SK-N-SH (cell line): ENCODE measurements at regions not wholly inside any gene's neighbourhood (a gene's known extent, or its start where the extent isn't known, plus 50 kb on each side); places are given as distances from the start of the nearest gene placed in this dataset.

Experiments
- CTCF ChIA-PET: fragments of 300-600, 350-600 bp; formaldehyde crosslinking; extraction: SDS; loops from one replicate; lab custom pipeline; 2021; lab: Yijun Ruan, JAX
- POLR2A ChIA-PET: fragments of 350-600 bp; sonication (Branson Sonifier 250); formaldehyde crosslinking; extraction: SDS; loops from one replicate; lab custom pipeline; 2020; ENCODE audit warnings: antibody characterized with exemption, inconsistent platforms; lab: Yijun Ruan, JAX
- DNase-seq: peaks from one replicate; pipeline ENCODE4 v3.0.0; 2012
- H2AFZ ChIP-seq: fragments of 200-600 bp; sonication (generic); 2 replicates; pipeline ENCODE4 v1.8.1; 2016; ENCODE audit warnings: antibody characterized with exemption, mild to moderate bottlenecking, low read depth
- H3F3A ChIP-seq: fragments of 200-600 bp; sonication (generic); replicated peaks from 2 replicates; pipeline ENCODE3; 2016; ENCODE audit warnings: antibody characterized with exemption, mild to moderate bottlenecking; ENCODE audit not compliant: insufficient read depth
- H3K27ac ChIP-seq, 2 experiments: fragments of 200-500 bp in 1 of 2; fragments of 200-600 bp in 1 of 2; sonication (Bioruptor generic) in 1 of 2; sonication (generic), shearing (Covaris generic) in 1 of 2; 2 replicates each; pipeline versions ENCODE4 v1.5.1 to v1.6.1; 2014 to 2016; ENCODE audit warnings: low read depth in 2 of 2, inconsistent platforms in 1 of 2, low read length in 1 of 2, mild to moderate bottlenecking in 1 of 2, mixed read lengths in 1 of 2
- H3K27me3 ChIP-seq: fragments of 200-600 bp; sonication (generic), shearing (Covaris generic); 2 replicates; pipeline ENCODE4 v1.6.1; 2016; ENCODE audit warnings: mixed run types; ENCODE audit not compliant: insufficient read depth
- H3K36me3 ChIP-seq, 2 experiments: fragments of 200-500 bp in 1 of 2; fragments of 200-600 bp in 1 of 2; sonication (Bioruptor generic) in 1 of 2; sonication (generic) in 1 of 2; replicated peaks in 1 of 2; 2 replicates each; pipeline versions ENCODE3 to v1.5.1; 2014 to 2016; ENCODE audit warnings: low read length in 1 of 2, mild to moderate bottlenecking in 1 of 2; ENCODE audit not compliant: insufficient read depth in 2 of 2, control insufficient read depth in 1 of 2
- H3K4me1 ChIP-seq, 2 experiments: fragments of 200-500 bp in 1 of 2; fragments of 200-600 bp in 1 of 2; sonication (Bioruptor generic) in 1 of 2; sonication (generic), shearing (Covaris generic) in 1 of 2; 2 replicates each; pipeline versions ENCODE4 v1.5.1 to v1.6.1; 2014 to 2016; ENCODE audit warnings: low read depth in 1 of 2, low read length in 1 of 2, mixed run types in 1 of 2; ENCODE audit not compliant: insufficient read depth in 2 of 2, control insufficient read depth in 1 of 2
- H3K4me2 ChIP-seq: fragments of 200-600 bp; sonication (generic), shearing (Covaris generic); 2 replicates; pipeline ENCODE4 v1.6.1; 2017; ENCODE audit warnings: mixed run types
- H3K4me3 ChIP-seq, 2 experiments: fragments of 200-500 bp in 1 of 2; fragments of 200-600 bp in 1 of 2; sonication (Bioruptor generic) in 1 of 2; sonication (generic), shearing (Covaris generic) in 1 of 2; 2 replicates each; pipeline versions ENCODE4 v1.5.1 to v1.8.1; 2014 to 2016; ENCODE audit warnings: low read depth in 2 of 2, inconsistent platforms in 1 of 2, low read length in 1 of 2, mild to moderate bottlenecking in 1 of 2, mixed read lengths in 1 of 2, moderate library complexity in 1 of 2
- H3K79me2 ChIP-seq: fragments of 200-600 bp; sonication (generic); 2 replicates; pipeline ENCODE4 v1.8.1; 2017; ENCODE audit warnings: mild to moderate bottlenecking; ENCODE audit not compliant: insufficient read depth
- H3K9ac ChIP-seq: fragments of 200-600 bp; sonication (generic); 2 replicates; pipeline ENCODE4 v1.6.1; 2017; ENCODE audit warnings: mixed run types
- H3K9me2 ChIP-seq: fragments of 200-600 bp; sonication (generic); 2 replicates; pipeline ENCODE4 v1.6.1; 2017; ENCODE audit warnings: mixed run types
- H3K9me3 ChIP-seq: fragments of 200-600 bp; sonication (generic); 2 replicates; pipeline ENCODE4 v1.6.1; 2017; ENCODE audit warnings: mixed run types, mild to moderate bottlenecking, moderate library complexity
- H4K20me1 ChIP-seq: fragments of 200-600 bp; sonication (generic); 2 replicates; pipeline ENCODE4 v1.6.1; 2017; ENCODE audit warnings: mild to moderate bottlenecking, mixed run types; ENCODE audit not compliant: insufficient read depth
- CHD2 ChIP-seq: fragments of 150-350 bp; IDR thresholded peaks from 2 replicates; pipeline ENCODE4 v1.6.1; 2018; ENCODE audit warnings: low read length; ENCODE audit not compliant: partially characterized antibody
- CTCF ChIP-seq: fragments of 200-600 bp; sonication (generic); IDR thresholded peaks from 2 replicates; pipeline ENCODE4 v1.6.1; 2017; ENCODE audit warnings: antibody characterized with exemption, mild to moderate bottlenecking, moderate library complexity
- EP300 ChIP-seq, 2 experiments: IDR thresholded peaks; 2 replicates each; pipeline versions ENCODE4 v1.4.0 to v1.6.1; 2012; ENCODE audit warnings: borderline replicate concordance in 1 of 2, low read depth in 1 of 2, low read length in 1 of 2
- FOXJ3 ChIP-seq: sonication (generic); formaldehyde crosslinking; IDR thresholded peaks from 2 replicates; pipeline ENCODE4 v1.5.1; 2020; ENCODE audit warnings: mild to moderate bottlenecking, missing genetic modification reagents
- FOXM1 ChIP-seq: IDR thresholded peaks from 2 replicates; pipeline ENCODE4 v1.4.0; 2012; ENCODE audit warnings: low read depth, mild to moderate bottlenecking
- GABPA ChIP-seq: IDR thresholded peaks from 2 replicates; pipeline ENCODE4 v1.4.0; 2012; ENCODE audit warnings: low read depth, mild to moderate bottlenecking
- IRF3 ChIP-seq: fragments of 150-350 bp; IDR thresholded peaks from 2 replicates; pipeline ENCODE4 v1.6.1; 2016; ENCODE audit warnings: mild to moderate bottlenecking, low read depth, low read length
- JUND ChIP-seq: IDR thresholded peaks from 2 replicates; pipeline ENCODE4 v1.4.0; 2012
- MAX ChIP-seq: IDR thresholded peaks from 2 replicates; pipeline ENCODE4 v1.4.0; 2012; ENCODE audit warnings: low read depth
- MEF2A ChIP-seq: IDR thresholded peaks from 2 replicates; pipeline ENCODE4 v1.4.0; 2012; ENCODE audit warnings: low read depth, borderline replicate concordance
- NFIC ChIP-seq: IDR thresholded peaks from 2 replicates; pipeline ENCODE4 v1.4.0; 2012; ENCODE audit warnings: borderline replicate concordance
- NRF1 ChIP-seq: IDR thresholded peaks from 2 replicates; pipeline ENCODE4 v1.6.1; 2012; ENCODE audit warnings: low read depth, mild to moderate bottlenecking, low read length
- PBX3 ChIP-seq: IDR thresholded peaks from 2 replicates; pipeline ENCODE4; 2012
- POLR2AphosphoS5 ChIP-seq: IDR thresholded peaks from 2 replicates; pipeline ENCODE4 v1.6.1; 2012; ENCODE audit warnings: low read depth, low read length
- RXRA ChIP-seq: IDR thresholded peaks from 2 replicates; pipeline ENCODE4 v1.4.0; 2012; ENCODE audit warnings: low read depth, mild to moderate bottlenecking, borderline replicate concordance
- SIN3A ChIP-seq: IDR thresholded peaks from 2 replicates; pipeline ENCODE4 v1.6.1; 2012; ENCODE audit warnings: low read depth, mild to moderate bottlenecking, low read length, moderate library complexity, borderline replicate concordance
- TAF1 ChIP-seq: IDR thresholded peaks from 2 replicates; pipeline ENCODE4 v1.6.1; 2012; ENCODE audit warnings: low read depth, mild to moderate bottlenecking, low read length, moderate library complexity, borderline replicate concordance
- TCF12 ChIP-seq: IDR thresholded peaks from 2 replicates; pipeline ENCODE4 v1.4.0; 2012
- YY1 ChIP-seq: IDR thresholded peaks from 2 replicates; pipeline ENCODE4 v1.4.0; 2012; ENCODE audit warnings: low read depth, mild to moderate bottlenecking
- WGBS: methylation state at CpG from one replicate; pipeline ENCODE4 v1.1.6; 2017; ENCODE audit warnings: low lambda C conversion rate; 5-methylcytosine and 5-hydroxymethylcytosine counted together

GRCh38 chr3:152517502-152517901 is 248.8 kb downstream of the MBNL1 start:
- POLR2A ChIA-PET: no interaction called here
- WGBS: 20% methylated on average over 2 of the region's 2 CpGs
- no peaks in the 10 kb centered on the region for H3F3A ChIP-seq

More at GRCh38 chr3:152517502-152517901, 248.8 kb downstream of the MBNL1 start:
- Histone ChIP-seq H3K36me3 (no peaks in the 10 kb centered on the region), H3K9me3 (no peaks in the 10 kb centered on the region), H3K27ac (no peak overlapping the region), H2AFZ (no peak overlapping the region), H3K4me3 (no peak overlapping the region), H3K27me3 (no peaks in the 10 kb centered on the region), H3K4me1 (no peaks in the 10 kb centered on the region), H3K4me2 (no peak overlapping the region), H3K9me2 (no peaks in the 10 kb centered on the region), H4K20me1 (no peaks in the 10 kb centered on the region), H3K9ac (no peak overlapping the region), H3K79me2 (no peaks in the 10 kb centered on the region)
- CTCF ChIA-PET: interaction anchor here (1.0 to 1.7 kb wide), 3 partner anchors 8 to 17 kb away, joined by 3 to 7 read pairs (median 3); no protein-coding TSS in a partner anchor
- no peak for DNase-seq
- TF ChIP-seq GABPA (no peak), POLR2AphosphoS5 (no peak), JUND (no peak), YY1 (no peak), FOXJ3 (no peak), EP300 (IDR thresholded peaks at IDR 0.05; ENCODE audit: borderline replicate concordance in 1 of 2, low read depth in 1 of 2, low read length in 1 of 2) (no peak), CHD2 (no peak), RXRA (no peak), TCF12 (no peak), TAF1 (no peak), FOXM1 (no peak), SIN3A (no peak), CTCF (no peak), NRF1 (no peak), IRF3 (no peak), MAX (no peak), NFIC (no peak), MEF2A (no peak), PBX3 (no peak)
